ENCODE measurements at regions not wholly inside any gene's neighbourhood (a gene's known extent, or its start where the extent isn't known, plus 50 kb on each side); places are given as distances from the start of the nearest gene placed in this dataset.

GRCh38 chr13:68160466-68160865 lies 930.3 kb upstream of the PCDH9 start:
- no peak for DNase-seq (ENCODE audit: low spot score)

GRCh38 chr13:68152414-68152813 lies 922.3 kb upstream of the PCDH9 start:
- no peak for DNase-seq (ENCODE audit: low spot score)

- DNase-seq (ENCODE audit: low spot score): no peak
Measured at GRCh38 chr13:68145852-68146251, 915.7 kb upstream of the PCDH9 start.

GRCh38 chr13:68128297-68128915 lies 898.3 kb upstream of the PCDH9 start:
- no peak for DNase-seq (ENCODE audit: low spot score)

- DNase-seq (ENCODE audit: low spot score): no peak
Measured at GRCh38 chr13:68125087-68125480, 894.9 kb upstream of the PCDH9 start.

- no peak for DNase-seq (ENCODE audit: low spot score)
Measured at GRCh38 chr13:68124437-68125086, 894.4 kb upstream of the PCDH9 start.

GRCh38 chr13:68110178-68110768 lies 880.1 kb upstream of the PCDH9 start:
- DNase-seq (ENCODE audit: low spot score): no peak

GRCh38 chr13:68107667-68108066 lies 877.5 kb upstream of the PCDH9 start:
- no peak for DNase-seq (ENCODE audit: low spot score)

- peak; percentile 73 for DNase-seq (ENCODE audit: low spot score)
Measured at GRCh38 chr13:68099631-68100030, 869.5 kb upstream of the PCDH9 start.

GRCh38 chr13:68081061-68081460 lies 850.9 kb upstream of the PCDH9 start:
- DNase-seq (ENCODE audit: low spot score): no peak

- no peak for DNase-seq (ENCODE audit: low spot score)
Measured at GRCh38 chr13:68078874-68079273, 848.7 kb upstream of the PCDH9 start.

- no peak for DNase-seq (ENCODE audit: low spot score)
Measured at GRCh38 chr13:68078469-68078868, 848.3 kb upstream of the PCDH9 start.

- DNase-seq (ENCODE audit: low spot score): no peak
Measured at GRCh38 chr13:68076046-68076445, 845.9 kb upstream of the PCDH9 start.

GRCh38 chr13:68066879-68067513 lies 836.9 kb upstream of the PCDH9 start:
- DNase-seq (ENCODE audit: low spot score): no peak

GRCh38 chr13:68064001-68064770 lies 834.0 kb upstream of the PCDH9 start:
- DNase-seq (ENCODE audit: low spot score): no peak

- no peak for DNase-seq (ENCODE audit: low spot score)
Measured at GRCh38 chr13:68063181-68063580, 833.0 kb upstream of the PCDH9 start.

GRCh38 chr13:68057836-68058235 lies 827.7 kb upstream of the PCDH9 start:
- DNase-seq (ENCODE audit: low spot score): no peak

- peak; percentile 77 for DNase-seq (ENCODE audit: low spot score)
Measured at GRCh38 chr13:68056816-68057710, 826.9 kb upstream of the PCDH9 start.

- DNase-seq (ENCODE audit: low spot score): no peak
Measured at GRCh38 chr13:68051910-68052309, 821.8 kb upstream of the PCDH9 start.

- no peak for DNase-seq (ENCODE audit: low spot score)
Measured at GRCh38 chr13:68050761-68051160, 820.6 kb upstream of the PCDH9 start.

GRCh38 chr13:68048802-68049359 lies 818.7 kb upstream of the PCDH9 start:
- no peak for DNase-seq (ENCODE audit: low spot score)
